C4-2B (cell line): ENCODE measurements at regions not wholly inside any gene's neighbourhood (a gene's known extent, or its start where the extent isn't known, plus 50 kb on each side); places are given as distances from the start of the nearest gene placed in this dataset.

Experiments used
- H3K27ac ChIP-seq: fragments of 450-650 bp; 2 replicates; pipeline ENCODE4 v1.5.1; 2017
- ZFX ChIP-seq: fragments of 450-650 bp; IDR thresholded peaks from 2 replicates; pipeline ENCODE4 v1.6.1; 2017
- TF ChIP-seq, protein P1 (sequence below): fragments of 450-650 bp; conservative IDR thresholded peaks from 2 replicates; pipeline ENCODE4 v1.5.1; 2017; ENCODE audit warnings: mild to moderate bottlenecking

- TF ChIP-seq, protein P1, sequence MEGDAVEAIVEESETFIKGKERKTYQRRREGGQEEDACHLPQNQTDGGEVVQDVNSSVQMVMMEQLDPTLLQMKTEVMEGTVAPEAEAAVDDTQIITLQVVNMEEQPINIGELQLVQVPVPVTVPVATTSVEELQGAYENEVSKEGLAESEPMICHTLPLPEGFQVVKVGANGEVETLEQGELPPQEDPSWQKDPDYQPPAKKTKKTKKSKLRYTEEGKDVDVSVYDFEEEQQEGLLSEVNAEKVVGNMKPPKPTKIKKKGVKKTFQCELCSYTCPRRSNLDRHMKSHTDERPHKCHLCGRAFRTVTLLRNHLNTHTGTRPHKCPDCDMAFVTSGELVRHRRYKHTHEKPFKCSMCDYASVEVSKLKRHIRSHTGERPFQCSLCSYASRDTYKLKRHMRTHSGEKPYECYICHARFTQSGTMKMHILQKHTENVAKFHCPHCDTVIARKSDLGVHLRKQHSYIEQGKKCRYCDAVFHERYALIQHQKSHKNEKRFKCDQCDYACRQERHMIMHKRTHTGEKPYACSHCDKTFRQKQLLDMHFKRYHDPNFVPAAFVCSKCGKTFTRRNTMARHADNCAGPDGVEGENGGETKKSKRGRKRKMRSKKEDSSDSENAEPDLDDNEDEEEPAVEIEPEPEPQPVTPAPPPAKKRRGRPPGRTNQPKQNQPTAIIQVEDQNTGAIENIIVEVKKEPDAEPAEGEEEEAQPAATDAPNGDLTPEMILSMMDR, result no peak
- TF ChIP-seq ZFX, result no peak
- H3K27ac ChIP-seq, result no peak overlapping the region
Observed at GRCh38 chrX:1918780-1919179, 303.9 kb downstream of the ASMT start.

GRCh38 chrX:1925053-1925481 is 310.2 kb downstream of the ASMT start:
- H3K27ac ChIP-seq, result no peak overlapping the region

DNA sequence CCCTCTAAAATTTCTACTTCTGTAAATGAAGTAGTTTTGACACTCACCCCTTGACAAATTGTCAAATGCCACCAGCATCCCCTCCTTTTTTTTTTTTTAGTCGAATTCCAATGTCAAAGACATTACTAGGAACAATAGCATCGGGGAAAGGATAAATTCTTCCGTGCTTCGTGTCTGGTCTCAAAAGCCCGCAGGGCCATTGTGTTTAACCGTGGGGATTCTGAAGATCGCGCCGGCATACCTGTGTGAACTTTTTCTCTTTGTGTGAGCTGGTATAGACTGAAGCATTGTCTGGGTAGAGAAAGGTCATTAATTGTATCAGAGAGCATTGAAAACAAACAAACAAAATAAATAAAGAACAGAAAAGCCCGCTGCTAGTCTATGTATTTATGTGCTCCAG is 313.9 kb downstream of the ASMT start:
- TF ChIP-seq, protein P1, result no peak
- no peak for TF ChIP-seq ZFX
- no peak overlapping the region for H3K27ac ChIP-seq

More at GRCh38 chrX:1925053-1925481, 310.2 kb downstream of the ASMT start:
- TF ChIP-seq ZFX, result no peak
- TF ChIP-seq, protein P1, result no peak

- no peak overlapping the region for H3K27ac ChIP-seq
- TF ChIP-seq, protein P1, result no peak
- TF ChIP-seq ZFX, result no peak
Observed at GRCh38 chrX:1932231-1932630, 317.4 kb downstream of the ASMT start.

DNA sequence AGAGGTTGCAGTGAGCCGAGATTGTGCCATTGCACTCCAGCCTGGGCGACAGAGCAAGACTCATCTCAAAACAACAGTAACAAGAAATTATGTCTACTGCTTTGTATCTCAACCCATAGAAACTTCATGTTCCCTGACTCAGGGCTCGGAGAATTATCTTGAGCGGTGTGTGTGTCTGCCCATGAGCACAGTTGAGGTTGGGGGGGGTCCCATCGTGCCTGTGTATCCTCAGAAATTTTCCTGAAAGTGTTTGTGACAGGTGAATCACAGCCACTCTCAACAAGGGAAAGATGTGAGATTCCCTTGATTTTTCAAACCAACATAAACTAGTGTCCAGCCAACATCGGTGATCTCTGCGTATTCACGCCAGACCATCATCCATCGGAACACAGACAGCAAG is 319.1 kb downstream of the ASMT start:
- TF ChIP-seq ZFX, result no peak
- TF ChIP-seq, protein P1, result no peak
- H3K27ac ChIP-seq, result no peak overlapping the region

GRCh38 chrX:1935805-1936204 is 320.9 kb downstream of the ASMT start:
- H3K27ac ChIP-seq, result no peak overlapping the region
- TF ChIP-seq, protein P1, result no peak
- no peak for TF ChIP-seq ZFX

DNA sequence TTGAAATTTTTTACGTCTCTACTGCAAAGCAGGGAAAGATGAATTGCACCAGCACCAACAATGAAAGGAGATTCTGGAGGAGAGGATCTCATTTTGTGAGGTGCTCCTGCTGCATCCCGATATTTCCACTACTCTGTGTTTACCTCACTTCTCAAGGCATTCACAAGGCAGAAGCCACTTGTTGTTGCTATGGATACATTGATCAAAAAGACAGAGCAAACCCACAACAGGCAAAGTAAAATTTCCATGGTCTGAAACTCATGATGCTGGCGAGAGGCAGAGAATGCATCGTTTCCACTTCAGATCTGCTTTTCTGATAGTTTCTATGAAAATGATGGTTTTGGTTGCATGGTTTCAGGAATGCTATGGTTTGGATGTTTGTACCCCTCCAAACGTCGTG is 323.3 kb downstream of the ASMT start:
- TF ChIP-seq ZFX, result no peak
- TF ChIP-seq, protein P1, result no peak
- no peak overlapping the region for H3K27ac ChIP-seq
